ENCODE measurements at regions not wholly inside any gene's neighbourhood (a gene's known extent, or its start where the extent isn't known, plus 50 kb on each side); places are given as distances from the start of the nearest gene placed in this dataset.

DNA sequence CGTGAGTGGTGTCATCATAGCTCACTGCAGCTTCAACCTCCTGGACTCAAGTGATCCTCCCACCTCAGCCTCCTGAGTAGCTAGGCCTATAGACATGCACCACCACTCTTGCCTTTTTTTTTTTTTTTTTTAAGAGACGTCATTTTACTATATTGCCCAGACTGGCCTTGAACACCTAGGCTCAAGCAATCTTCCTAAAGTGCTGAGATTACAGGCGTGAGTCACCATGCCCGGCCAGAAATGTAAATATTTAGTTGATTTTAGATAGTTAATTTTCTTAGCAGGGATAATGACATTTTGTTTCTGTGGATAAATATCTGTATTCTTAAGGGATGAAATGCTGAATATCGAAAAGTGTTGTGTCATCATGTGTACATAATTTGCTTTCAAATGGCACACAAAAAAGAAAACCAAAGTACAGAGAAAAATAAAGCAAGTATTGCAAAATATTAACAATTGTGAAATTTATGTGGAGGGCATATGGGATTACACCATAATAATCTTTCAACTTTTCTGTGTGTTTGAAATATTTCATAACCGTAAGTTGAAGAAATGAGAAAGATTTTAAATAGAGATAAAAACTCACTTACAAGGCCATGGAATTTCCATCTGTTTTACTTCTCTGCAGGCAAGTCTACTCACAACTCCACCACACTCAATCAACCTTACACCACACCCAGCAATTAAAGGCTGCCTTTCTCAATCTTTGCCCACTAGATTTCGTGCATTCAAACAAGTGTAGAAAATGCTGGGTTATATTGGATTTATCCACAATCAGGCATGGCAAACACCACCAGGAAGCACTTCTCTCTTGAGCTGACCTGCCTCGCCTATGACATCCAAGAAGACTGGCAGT is 93.7 kb downstream of the SPTSSA start (continued):
- TF ChIP-seq, protein P1, sequence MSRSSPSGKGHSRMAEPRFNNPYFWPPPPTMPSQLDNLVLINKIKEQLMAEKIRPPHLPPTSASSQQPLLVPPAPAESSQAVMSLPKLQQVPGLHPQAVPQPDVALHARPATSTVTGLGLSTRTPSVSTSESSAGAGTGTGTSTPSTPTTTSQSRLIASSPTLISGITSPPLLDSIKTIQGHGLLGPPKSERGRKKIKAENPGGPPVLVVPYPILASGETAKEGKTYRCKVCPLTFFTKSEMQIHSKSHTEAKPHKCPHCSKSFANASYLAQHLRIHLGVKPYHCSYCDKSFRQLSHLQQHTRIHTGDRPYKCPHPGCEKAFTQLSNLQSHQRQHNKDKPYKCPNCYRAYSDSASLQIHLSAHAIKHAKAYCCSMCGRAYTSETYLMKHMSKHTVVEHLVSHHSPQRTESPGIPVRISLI (CRISPR knock-in tag; IDR thresholded peaks at IDR 0.05; ENCODE audit: borderline replicate concordance), result peak; percentile 93
- no peak for TF ChIP-seq SYNCRIP (IDR thresholded peaks at IDR 0.05; ENCODE audit: insufficient read depth, low read depth, low read length)
- TF ChIP-seq ISL2 (CRISPR knock-in tag; IDR thresholded peaks at IDR 0.05), result peak; percentile 93
- TF ChIP-seq KDM6A (CRISPR knock-in tag; IDR thresholded peaks at IDR 0.05; ENCODE audit: low read depth), result peak; percentile 9; the same call in 1 of the 2 replicates
- TF ChIP-seq, protein P2, sequence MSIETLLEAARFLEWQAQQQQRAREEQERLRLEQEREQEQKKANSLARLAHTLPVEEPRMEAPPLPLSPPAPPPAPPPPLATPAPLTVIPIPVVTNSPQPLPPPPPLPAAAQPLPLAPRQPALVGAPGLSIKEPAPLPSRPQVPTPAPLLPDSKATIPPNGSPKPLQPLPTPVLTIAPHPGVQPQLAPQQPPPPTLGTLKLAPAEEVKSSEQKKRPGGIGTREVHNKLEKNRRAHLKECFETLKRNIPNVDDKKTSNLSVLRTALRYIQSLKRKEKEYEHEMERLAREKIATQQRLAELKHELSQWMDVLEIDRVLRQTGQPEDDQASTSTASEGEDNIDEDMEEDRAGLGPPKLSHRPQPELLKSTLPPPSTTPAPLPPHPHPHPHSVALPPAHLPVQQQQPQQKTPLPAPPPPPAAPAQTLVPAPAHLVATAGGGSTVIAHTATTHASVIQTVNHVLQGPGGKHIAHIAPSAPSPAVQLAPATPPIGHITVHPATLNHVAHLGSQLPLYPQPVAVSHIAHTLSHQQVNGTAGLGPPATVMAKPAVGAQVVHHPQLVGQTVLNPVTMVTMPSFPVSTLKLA (IDR thresholded peaks at IDR 0.05), result no peak
- no peak for TF ChIP-seq KLF15 (CRISPR knock-in tag; IDR thresholded peaks at IDR 0.05; ENCODE audit: borderline replicate concordance)
- TF ChIP-seq ZNF136 (CRISPR knock-in tag; IDR thresholded peaks at IDR 0.05; ENCODE audit: low read depth), result no peak
- TF ChIP-seq, protein P3, sequence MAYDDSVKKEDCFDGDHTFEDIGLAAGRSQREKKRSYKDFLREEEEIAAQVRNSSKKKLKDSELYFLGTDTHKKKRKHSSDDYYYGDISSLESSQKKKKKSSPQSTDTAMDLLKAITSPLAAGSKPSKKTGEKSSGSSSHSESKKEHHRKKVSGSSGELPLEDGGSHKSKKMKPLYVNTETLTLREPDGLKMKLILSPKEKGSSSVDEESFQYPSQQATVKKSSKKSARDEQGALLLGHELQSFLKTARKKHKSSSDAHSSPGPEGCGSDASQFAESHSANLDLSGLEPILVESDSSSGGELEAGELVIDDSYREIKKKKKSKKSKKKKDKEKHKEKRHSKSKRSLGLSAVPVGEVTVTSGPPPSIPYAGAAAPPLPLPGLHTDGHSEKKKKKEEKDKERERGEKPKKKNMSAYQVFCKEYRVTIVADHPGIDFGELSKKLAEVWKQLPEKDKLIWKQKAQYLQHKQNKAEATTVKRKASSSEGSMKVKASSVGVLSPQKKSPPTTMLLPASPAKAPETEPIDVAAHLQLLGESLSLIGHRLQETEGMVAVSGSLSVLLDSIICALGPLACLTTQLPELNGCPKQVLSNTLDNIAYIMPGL (CRISPR knock-in tag; IDR thresholded peaks at IDR 0.05; ENCODE audit: borderline replicate concordance in 1 of 2, low read depth in 1 of 2), result peak in 1 of 2 experiments; percentile 46; a peak in 1 of 4 replicates
- no peak for TF ChIP-seq SP2 (CRISPR knock-in tag; IDR thresholded peaks at IDR 0.05)
- TF ChIP-seq, protein P4, sequence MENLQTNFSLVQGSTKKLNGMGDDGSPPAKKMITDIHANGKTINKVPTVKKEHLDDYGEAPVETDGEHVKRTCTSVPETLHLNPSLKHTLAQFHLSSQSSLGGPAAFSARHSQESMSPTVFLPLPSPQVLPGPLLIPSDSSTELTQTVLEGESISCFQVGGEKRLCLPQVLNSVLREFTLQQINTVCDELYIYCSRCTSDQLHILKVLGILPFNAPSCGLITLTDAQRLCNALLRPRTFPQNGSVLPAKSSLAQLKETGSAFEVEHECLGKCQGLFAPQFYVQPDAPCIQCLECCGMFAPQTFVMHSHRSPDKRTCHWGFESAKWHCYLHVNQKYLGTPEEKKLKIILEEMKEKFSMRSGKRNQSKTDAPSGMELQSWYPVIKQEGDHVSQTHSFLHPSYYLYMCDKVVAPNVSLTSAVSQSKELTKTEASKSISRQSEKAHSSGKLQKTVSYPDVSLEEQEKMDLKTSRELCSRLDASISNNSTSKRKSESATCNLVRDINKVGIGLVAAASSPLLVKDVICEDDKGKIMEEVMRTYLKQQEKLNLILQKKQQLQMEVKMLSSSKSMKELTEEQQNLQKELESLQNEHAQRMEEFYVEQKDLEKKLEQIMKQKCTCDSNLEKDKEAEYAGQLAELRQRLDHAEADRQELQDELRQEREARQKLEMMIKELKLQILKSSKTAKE (CRISPR knock-in tag; IDR thresholded peaks at IDR 0.05; ENCODE audit: borderline replicate concordance), result no peak
- no peak for TF ChIP-seq ZNF484 (CRISPR knock-in tag; IDR thresholded peaks at IDR 0.05; ENCODE audit: borderline replicate concordance, low read depth)
- TF ChIP-seq, protein P5, sequence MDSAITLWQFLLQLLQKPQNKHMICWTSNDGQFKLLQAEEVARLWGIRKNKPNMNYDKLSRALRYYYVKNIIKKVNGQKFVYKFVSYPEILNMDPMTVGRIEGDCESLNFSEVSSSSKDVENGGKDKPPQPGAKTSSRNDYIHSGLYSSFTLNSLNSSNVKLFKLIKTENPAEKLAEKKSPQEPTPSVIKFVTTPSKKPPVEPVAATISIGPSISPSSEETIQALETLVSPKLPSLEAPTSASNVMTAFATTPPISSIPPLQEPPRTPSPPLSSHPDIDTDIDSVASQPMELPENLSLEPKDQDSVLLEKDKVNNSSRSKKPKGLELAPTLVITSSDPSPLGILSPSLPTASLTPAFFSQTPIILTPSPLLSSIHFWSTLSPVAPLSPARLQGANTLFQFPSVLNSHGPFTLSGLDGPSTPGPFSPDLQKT (CRISPR knock-in tag; IDR thresholded peaks at IDR 0.05; ENCODE audit: borderline replicate concordance), result no peak
- TF ChIP-seq MAFK (conservative IDR thresholded peaks at IDR 0.05 in 1 of 2, IDR thresholded peaks at IDR 0.05 in 1 of 2; ENCODE audit: low read length in 2 of 2), result peak; percentile 88 to 96
- TF ChIP-seq BHLHE40 (IDR thresholded peaks at IDR 0.05; ENCODE audit: low read length), result no peak
- no peak for TF ChIP-seq ZNF556 (CRISPR knock-in tag; IDR thresholded peaks at IDR 0.05; ENCODE audit: borderline replicate concordance)
- TF ChIP-seq, protein P6, sequence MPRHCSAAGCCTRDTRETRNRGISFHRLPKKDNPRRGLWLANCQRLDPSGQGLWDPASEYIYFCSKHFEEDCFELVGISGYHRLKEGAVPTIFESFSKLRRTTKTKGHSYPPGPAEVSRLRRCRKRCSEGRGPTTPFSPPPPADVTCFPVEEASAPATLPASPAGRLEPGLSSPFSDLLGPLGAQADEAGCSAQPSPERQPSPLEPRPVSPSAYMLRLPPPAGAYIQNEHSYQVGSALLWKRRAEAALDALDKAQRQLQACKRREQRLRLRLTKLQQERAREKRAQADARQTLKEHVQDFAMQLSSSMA (CRISPR knock-in tag; IDR thresholded peaks at IDR 0.05), result no peak
- TF ChIP-seq ZNF629 (CRISPR knock-in tag; conservative IDR thresholded peaks at IDR 0.05), result no peak
- no peak for TF ChIP-seq ZNF883 (CRISPR knock-in tag; IDR thresholded peaks at IDR 0.05; ENCODE audit: not compliant biosample characterization)
- TF ChIP-seq FOXO1 (CRISPR knock-in tag; IDR thresholded peaks at IDR 0.05), result peak; percentile 39; the same call in 1 of the 2 replicates

All from HepG2 (cell line).